Fibroblast of lung (primary cell): ENCODE measurements at regions not wholly inside any gene's neighbourhood (a gene's known extent, or its start where the extent isn't known, plus 50 kb on each side); places are given as distances from the start of the nearest gene placed in this dataset.

Source experiments
- EZH2 ChIP-seq: IDR thresholded peaks from 2 replicates; pipeline ENCODE4 v1.5.1; 2012; ENCODE audit warnings: low read length, control low read depth, mild to moderate bottlenecking; ENCODE audit errors: missing control alignments
- TF ChIP-seq, protein P1 (sequence below), 2 donors: IDR thresholded peaks in 1 of 2; conservative IDR thresholded peaks in 1 of 2; 1 replicate in 1 of 2; 2 replicates in 1 of 2; pipeline ENCODE4 v1.5.1; 2011 to 2012; ENCODE audit warnings: low read length in 2 of 2, control low read depth in 1 of 2, inconsistent platforms in 1 of 2, low read depth in 1 of 2, mild to moderate bottlenecking in 1 of 2

GRCh38 chr10:62492012-62492869 is 118.1 kb downstream of the ZNF365 start:
- TF ChIP-seq, protein P1, sequence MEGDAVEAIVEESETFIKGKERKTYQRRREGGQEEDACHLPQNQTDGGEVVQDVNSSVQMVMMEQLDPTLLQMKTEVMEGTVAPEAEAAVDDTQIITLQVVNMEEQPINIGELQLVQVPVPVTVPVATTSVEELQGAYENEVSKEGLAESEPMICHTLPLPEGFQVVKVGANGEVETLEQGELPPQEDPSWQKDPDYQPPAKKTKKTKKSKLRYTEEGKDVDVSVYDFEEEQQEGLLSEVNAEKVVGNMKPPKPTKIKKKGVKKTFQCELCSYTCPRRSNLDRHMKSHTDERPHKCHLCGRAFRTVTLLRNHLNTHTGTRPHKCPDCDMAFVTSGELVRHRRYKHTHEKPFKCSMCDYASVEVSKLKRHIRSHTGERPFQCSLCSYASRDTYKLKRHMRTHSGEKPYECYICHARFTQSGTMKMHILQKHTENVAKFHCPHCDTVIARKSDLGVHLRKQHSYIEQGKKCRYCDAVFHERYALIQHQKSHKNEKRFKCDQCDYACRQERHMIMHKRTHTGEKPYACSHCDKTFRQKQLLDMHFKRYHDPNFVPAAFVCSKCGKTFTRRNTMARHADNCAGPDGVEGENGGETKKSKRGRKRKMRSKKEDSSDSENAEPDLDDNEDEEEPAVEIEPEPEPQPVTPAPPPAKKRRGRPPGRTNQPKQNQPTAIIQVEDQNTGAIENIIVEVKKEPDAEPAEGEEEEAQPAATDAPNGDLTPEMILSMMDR (conservative IDR thresholded peaks at IDR 0.05 in 1 of 2, IDR thresholded peaks at IDR 0.05 in 1 of 2; ENCODE audit: low read depth in 1 of 2, low read length in 2 of 2), result peak; percentile 42 to 59
- no peak for TF ChIP-seq EZH2
